Hepatocyte (in vitro differentiated cells): ENCODE measurements at regions not wholly inside any gene's neighbourhood (a gene's known extent, or its start where the extent isn't known, plus 50 kb on each side); places are given as distances from the start of the nearest gene placed in this dataset.

ENCODE experiments used
- CTCF ChIP-seq: fragments of 200-600 bp; sonication (generic); IDR thresholded peaks from 2 replicates; pipeline ENCODE4 v1.5.1; 2016; ENCODE audit warnings: antibody characterized with exemption, mild to moderate bottlenecking; ENCODE audit not compliant: poor library complexity
- EZH2phosphoT487 ChIP-seq: fragments of 200-600 bp; sonication (generic); IDR thresholded peaks from one replicate; pipeline ENCODE4 v1.6.1; 2018; ENCODE audit warnings: antibody characterized with exemption, mild to moderate bottlenecking, low read depth, moderate library complexity; ENCODE audit not compliant: unreplicated experiment, severe bottlenecking

GRCh38 chr10:130255777-130256176, 119.6 kb downstream of the GLRX3 start:
- TF ChIP-seq CTCF (no peak), EZH2phosphoT487 (no peak)
